Neural progenitor cell (in vitro differentiated cells): ENCODE measurements at regions not wholly inside any gene's neighbourhood (a gene's known extent, or its start where the extent isn't known, plus 50 kb on each side); places are given as distances from the start of the nearest gene placed in this dataset.

ENCODE experiments used
- DNase-seq: peaks from one replicate; pipeline ENCODE4 v3.0.0-alpha.2; 2016; ENCODE audit warnings: low spot score
- H2AFZ ChIP-seq: fragments of 200-600 bp; sonication (generic); replicated peaks from 2 replicates; pipeline ENCODE4 v1.6.1; 2016; ENCODE audit warnings: antibody characterized with exemption
- H3F3A ChIP-seq: fragments of 200-600 bp; sonication (generic); 2 replicates; pipeline ENCODE4 v1.6.1; 2016; ENCODE audit warnings: antibody characterized with exemption, low read depth
- H3K27ac ChIP-seq: fragments of 200-600 bp; sonication (generic); 2 replicates; pipeline ENCODE4 v1.5.1; 2016; ENCODE audit warnings: mild to moderate bottlenecking
- H3K27me3 ChIP-seq: fragments of 200-600 bp; sonication (generic); 2 replicates; pipeline ENCODE4 v1.6.1; 2016; ENCODE audit warnings: mild to moderate bottlenecking, moderate library complexity
- H3K36me3 ChIP-seq: fragments of 200-600 bp; sonication (generic); 2 replicates; pipeline ENCODE4 v1.5.1; 2016
- H3K4me1 ChIP-seq: fragments of 200-600 bp; sonication (generic); 2 replicates; pipeline ENCODE4 v1.6.1; 2016; ENCODE audit warnings: mixed run types
- H3K4me2 ChIP-seq: fragments of 200-600 bp; sonication (generic); 2 replicates; pipeline ENCODE4 v1.6.1; 2016
- H3K4me3 ChIP-seq: fragments of 200-600 bp; sonication (generic); 2 replicates; pipeline ENCODE4 v1.5.1; 2016
- H3K79me2 ChIP-seq: fragments of 200-600 bp; sonication (generic); 2 replicates; pipeline ENCODE4 v1.6.1; 2016; ENCODE audit warnings: low read depth
- H3K9ac ChIP-seq: fragments of 200-600 bp; sonication (generic); 2 replicates; pipeline ENCODE4 v1.6.1; 2016
- H3K9me3 ChIP-seq: fragments of 200-600 bp; sonication (generic); 2 replicates; pipeline ENCODE4 v1.5.1; 2016; ENCODE audit warnings: low read depth
- H4K20me1 ChIP-seq: fragments of 200-600 bp; sonication (generic); 2 replicates; pipeline ENCODE4 v1.6.1; 2016; ENCODE audit warnings: low read depth
- H3K27ac Mint-ChIP-seq: 3 replicates; pipeline ENCODE4 v1.8.0; 2021; ENCODE audit warnings: mixed read lengths
- H3K27me3 Mint-ChIP-seq: 2 replicates; pipeline ENCODE4 v1.8.0; 2022; ENCODE audit warnings: low read depth, mild to moderate bottlenecking, inconsistent platforms, moderate library complexity, mixed read lengths; ENCODE audit not compliant: insufficient read depth
- H3K36me3 Mint-ChIP-seq: 3 replicates; pipeline ENCODE4 v1.8.0; 2021; ENCODE audit warnings: mixed read lengths
- H3K4me1 Mint-ChIP-seq: 3 replicates; pipeline ENCODE4 v1.8.0; 2021; ENCODE audit warnings: mixed read lengths
- H3K4me3 Mint-ChIP-seq: 3 replicates; pipeline ENCODE4 v1.8.0; 2021; ENCODE audit warnings: mild to moderate bottlenecking, moderate library complexity, mixed read lengths
- H3K9me3 Mint-ChIP-seq: 3 replicates; pipeline ENCODE4 v1.8.0; 2020; ENCODE audit warnings: mixed read lengths
- EZH2 ChIP-seq: fragments of 200-600 bp; sonication (generic); IDR thresholded peaks from 2 replicates; pipeline ENCODE4 v1.6.1; 2017; ENCODE audit warnings: antibody characterized with exemption, mild to moderate bottlenecking, moderate library complexity
- EZH2phosphoT487 ChIP-seq: fragments of 200-600 bp; sonication (generic); IDR thresholded peaks from 2 replicates; pipeline ENCODE4 v1.6.1; 2017; ENCODE audit warnings: antibody characterized with exemption
- TF ChIP-seq, protein P1 (sequence below): fragments of 200-600 bp; sonication (generic); IDR thresholded peaks from 2 replicates; pipeline ENCODE4 v1.5.1; 2017; ENCODE audit warnings: antibody characterized with exemption, mild to moderate bottlenecking

DNA sequence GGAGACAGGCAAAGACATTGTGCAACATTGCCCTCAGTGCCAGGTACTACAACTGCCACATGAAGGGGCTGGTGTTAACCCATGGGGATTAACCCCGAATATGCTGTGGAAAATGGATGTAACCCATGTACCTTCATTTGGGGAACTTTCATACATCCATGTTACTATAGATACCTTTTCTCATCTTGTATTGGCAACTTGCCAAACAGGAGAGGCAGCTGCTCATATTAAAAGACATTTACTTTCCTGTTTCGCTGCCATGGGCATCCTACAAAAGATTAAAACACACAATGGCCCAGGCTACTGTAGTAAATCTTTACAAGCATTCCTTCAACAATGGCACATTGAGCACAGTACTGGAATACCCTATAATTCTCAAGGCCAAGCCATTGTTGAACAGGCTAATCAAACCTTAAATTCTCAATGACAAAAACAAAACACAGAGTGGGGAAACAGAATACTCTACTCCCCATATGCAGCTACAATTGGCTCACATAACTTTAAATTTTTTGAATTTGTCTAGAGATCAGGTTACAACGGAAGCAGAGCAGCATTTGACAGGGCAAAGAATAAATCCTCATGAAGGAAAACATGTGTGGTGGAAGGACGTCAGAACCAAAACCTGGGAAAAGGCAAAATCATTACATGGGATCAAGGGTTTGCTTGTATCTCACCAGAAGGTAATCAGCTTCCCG is 1723.5 kb upstream of the LRRTM1 start:
- Histone ChIP-seq H3K4me2 (no peak overlapping the region), H3K9ac (no peak overlapping the region), H3K36me3 (no peaks in the 10 kb centered on the region), H3F3A (no peaks in the 10 kb centered on the region), H3K27ac (no peak overlapping the region), H4K20me1 (no peaks in the 10 kb centered on the region), H3K4me3 (no peak overlapping the region), H3K27me3 (no peaks in the 10 kb centered on the region), H3K79me2 (no peaks in the 10 kb centered on the region), H3K4me1 (no peaks in the 10 kb centered on the region), H3K9me3 (no peaks in the 10 kb centered on the region), H2AFZ (no peak overlapping the region)
- Mint-ChIP-seq H3K36me3 (no peaks in the 10 kb centered on the region), H3K27ac (no peak overlapping the region), H3K27me3 (no peaks in the 10 kb centered on the region), H3K4me3 (no peak overlapping the region), H3K4me1 (peaks cover 4% of the 10 kb centered on the region), H3K9me3 (peaks cover 3% of the 10 kb centered on the region)
- no peak for DNase-seq
- TF ChIP-seq, protein P1, sequence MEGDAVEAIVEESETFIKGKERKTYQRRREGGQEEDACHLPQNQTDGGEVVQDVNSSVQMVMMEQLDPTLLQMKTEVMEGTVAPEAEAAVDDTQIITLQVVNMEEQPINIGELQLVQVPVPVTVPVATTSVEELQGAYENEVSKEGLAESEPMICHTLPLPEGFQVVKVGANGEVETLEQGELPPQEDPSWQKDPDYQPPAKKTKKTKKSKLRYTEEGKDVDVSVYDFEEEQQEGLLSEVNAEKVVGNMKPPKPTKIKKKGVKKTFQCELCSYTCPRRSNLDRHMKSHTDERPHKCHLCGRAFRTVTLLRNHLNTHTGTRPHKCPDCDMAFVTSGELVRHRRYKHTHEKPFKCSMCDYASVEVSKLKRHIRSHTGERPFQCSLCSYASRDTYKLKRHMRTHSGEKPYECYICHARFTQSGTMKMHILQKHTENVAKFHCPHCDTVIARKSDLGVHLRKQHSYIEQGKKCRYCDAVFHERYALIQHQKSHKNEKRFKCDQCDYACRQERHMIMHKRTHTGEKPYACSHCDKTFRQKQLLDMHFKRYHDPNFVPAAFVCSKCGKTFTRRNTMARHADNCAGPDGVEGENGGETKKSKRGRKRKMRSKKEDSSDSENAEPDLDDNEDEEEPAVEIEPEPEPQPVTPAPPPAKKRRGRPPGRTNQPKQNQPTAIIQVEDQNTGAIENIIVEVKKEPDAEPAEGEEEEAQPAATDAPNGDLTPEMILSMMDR = no peak
- TF ChIP-seq EZH2phosphoT487 (no peak), EZH2 (no peak)

DNA sequence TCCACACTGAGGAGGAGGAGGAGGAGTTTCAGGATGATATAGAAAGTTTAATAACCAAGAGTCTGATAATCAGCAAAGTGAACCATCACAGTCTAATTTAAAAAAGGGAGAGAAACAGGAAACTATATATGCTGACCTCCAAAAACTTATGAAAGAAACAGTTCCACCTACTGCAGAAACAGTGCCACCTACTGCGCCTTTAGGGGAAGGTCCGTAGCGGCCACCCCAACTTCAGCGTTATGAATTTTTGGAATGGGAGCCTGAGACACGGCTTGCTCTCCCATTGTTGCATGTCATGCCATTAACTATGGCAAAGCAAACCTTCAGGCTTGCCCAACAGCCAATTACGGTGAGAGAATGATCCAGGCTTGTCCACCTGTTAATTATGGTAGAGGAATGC is 1719.2 kb upstream of the LRRTM1 start:
- Histone ChIP-seq H2AFZ (peak overlapping the region; percentile 85), H3K9ac (no peak overlapping the region), H3K36me3 (no peaks in the 10 kb centered on the region), H3K27ac (no peak overlapping the region), H3K27me3 (no peaks in the 10 kb centered on the region), H3F3A (no peaks in the 10 kb centered on the region), H3K4me3 (no peak overlapping the region), H4K20me1 (no peaks in the 10 kb centered on the region), H3K9me3 (no peaks in the 10 kb centered on the region), H3K4me2 (no peak overlapping the region), H3K4me1 (no peaks in the 10 kb centered on the region), H3K79me2 (no peaks in the 10 kb centered on the region)
- H3K36me3 Mint-ChIP-seq = no peaks in the 10 kb centered on the region
- no peaks in the 10 kb centered on the region for H3K9me3 Mint-ChIP-seq
- H3K4me1 Mint-ChIP-seq = peaks cover 7% of the 10 kb centered on the region
- TF ChIP-seq, protein P1 = peak; percentile 68
- TF ChIP-seq EZH2phosphoT487 = no peak
- H3K27me3 Mint-ChIP-seq = no peaks in the 10 kb centered on the region
- no peak overlapping the region for H3K4me3 Mint-ChIP-seq
- no peak for DNase-seq
- H3K27ac Mint-ChIP-seq = no peak overlapping the region

DNA sequence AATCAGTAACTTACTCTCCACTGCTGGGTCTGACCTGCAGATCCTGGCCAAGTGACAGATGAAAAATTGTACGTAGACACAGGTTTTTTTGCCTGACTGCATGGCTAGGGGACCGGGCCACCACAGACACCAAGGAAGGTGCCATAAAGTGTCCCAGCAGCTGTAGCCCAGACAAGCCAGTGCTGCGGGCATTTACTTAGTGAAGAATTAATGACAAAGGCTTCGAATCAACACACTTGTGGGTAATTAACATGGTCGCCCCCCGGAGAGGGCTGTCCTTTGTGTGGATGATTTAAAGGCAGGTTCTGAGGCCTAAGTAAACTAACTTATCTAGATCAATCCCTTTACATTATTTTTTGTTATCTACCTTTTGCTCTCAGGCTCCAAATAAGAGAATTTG is 1709.1 kb upstream of the LRRTM1 start:
- H3K36me3 Mint-ChIP-seq = no peaks in the 10 kb centered on the region

More for the DNA sequence above, 1709.1 kb upstream of the LRRTM1 start:
- peak overlapping the region; percentile 25 for H3K4me3 ChIP-seq
- H3K79me2 ChIP-seq = no peaks in the 10 kb centered on the region
- TF ChIP-seq, protein P1 = no peak
- Mint-ChIP-seq H3K4me1 (no peaks in the 10 kb centered on the region), H3K27ac (no peak overlapping the region), H3K27me3 (no peaks in the 10 kb centered on the region), H3K4me3 (no peak overlapping the region), H3K9me3 (no peaks in the 10 kb centered on the region)
- no peaks in the 10 kb centered on the region for H3K27me3 ChIP-seq
- peaks cover 13% of the 10 kb centered on the region for H3K4me1 ChIP-seq
- DNase-seq = peak; percentile 73
- H3F3A ChIP-seq = no peaks in the 10 kb centered on the region
- no peaks in the 10 kb centered on the region for H3K9me3 ChIP-seq
- H3K36me3 ChIP-seq = no peaks in the 10 kb centered on the region
- no peaks in the 10 kb centered on the region for H4K20me1 ChIP-seq
- peak overlapping the region; percentile 73 for H3K4me2 ChIP-seq
- no peak overlapping the region for H3K27ac ChIP-seq
- peak overlapping the region; percentile 93 for H2AFZ ChIP-seq
- H3K9ac ChIP-seq = no peak overlapping the region
